Ascending aorta (tissue), 2 donors: ENCODE measurements at regions not wholly inside any gene's neighbourhood (a gene's known extent, or its start where the extent isn't known, plus 50 kb on each side); places are given as distances from the start of the nearest gene placed in this dataset.

Experiments
- DNase-seq, 2 donors: peaks; one replicate each; pipeline ENCODE4 v3.0.0-alpha.2; 2019; ENCODE audit warnings: low spot score in 2 of 2
- H3K27ac ChIP-seq, 2 donors: fragments of 200-600 bp; sonication (generic); one replicate each; pipeline ENCODE4 v1.5.1; 2016 to 2017; ENCODE audit warnings: mild to moderate bottlenecking in 1 of 2
- H3K27me3 ChIP-seq: fragments of 200-600 bp; sonication (generic); one replicate; pipeline ENCODE4 v1.5.1; 2017
- H3K36me3 ChIP-seq, 2 donors: fragments of 200-600 bp; sonication (generic); one replicate each; pipeline ENCODE4 v1.5.1; 2016
- H3K4me1 ChIP-seq, 2 donors: fragments of 200-600 bp; sonication (generic); one replicate each; pipeline ENCODE4 v1.5.1; 2016 to 2017; ENCODE audit warnings: mild to moderate bottlenecking in 1 of 2
- H3K4me3 ChIP-seq, 2 donors: fragments of 200-600 bp; sonication (generic); one replicate each; pipeline ENCODE4 v1.5.1; 2016 to 2017; ENCODE audit warnings: mild to moderate bottlenecking in 1 of 2
- H3K9me3 ChIP-seq, 2 donors: fragments of 200-600 bp; sonication (generic); one replicate each; pipeline ENCODE4 v1.5.1; 2016
- intact Hi-C: fragments of 100-400 bp; cut with DNase I; formaldehyde crosslinking; loops from one replicate; pipeline ENCODE4 v1.15.1; 2023
- TF ChIP-seq, protein P1 (sequence below), 3 experiments: fragments of 200-600 bp in 2 of 3; fragments of 450-650 bp in 1 of 3; sonication (generic) in 2 of 3; IDR thresholded peaks; one replicate each; pipeline ENCODE4 v1.5.1; 2016 to 2019; ENCODE audit warnings: antibody characterized with exemption in 3 of 3, mild to moderate bottlenecking in 1 of 3, moderate library complexity in 1 of 3

DNA sequence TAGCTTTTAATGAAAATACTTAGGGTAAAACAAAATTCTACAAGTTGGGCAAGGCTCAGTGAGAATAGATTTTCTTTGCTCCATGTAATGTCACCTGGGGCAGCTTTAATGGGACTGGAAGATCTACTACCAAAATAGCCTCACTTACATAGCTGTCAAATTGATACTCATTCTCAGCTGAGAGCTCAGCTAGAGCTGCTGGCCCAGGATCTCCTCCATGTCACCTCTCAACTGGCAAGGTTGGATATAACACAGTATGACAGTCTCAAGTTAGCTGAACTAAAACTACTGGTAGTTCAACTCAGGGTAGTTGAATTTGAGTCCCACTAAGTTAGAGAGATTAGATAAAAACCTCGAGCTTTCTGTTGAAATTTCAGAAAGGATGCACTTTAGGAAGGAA lies 218.5 kb upstream of the PLSCR5 start:
- Histone ChIP-seq H3K27ac (no peak overlapping the region), H3K4me3 (no peak overlapping the region), H3K36me3 (no peaks in the 10 kb centered on the region), H3K27me3 (no peaks in the 10 kb centered on the region), H3K9me3 (no peaks in the 10 kb centered on the region), H3K4me1 (no peaks in the 10 kb centered on the region)
- intact Hi-C loops, result no loop called here
- no peak for DNase-seq
- TF ChIP-seq, protein P1, sequence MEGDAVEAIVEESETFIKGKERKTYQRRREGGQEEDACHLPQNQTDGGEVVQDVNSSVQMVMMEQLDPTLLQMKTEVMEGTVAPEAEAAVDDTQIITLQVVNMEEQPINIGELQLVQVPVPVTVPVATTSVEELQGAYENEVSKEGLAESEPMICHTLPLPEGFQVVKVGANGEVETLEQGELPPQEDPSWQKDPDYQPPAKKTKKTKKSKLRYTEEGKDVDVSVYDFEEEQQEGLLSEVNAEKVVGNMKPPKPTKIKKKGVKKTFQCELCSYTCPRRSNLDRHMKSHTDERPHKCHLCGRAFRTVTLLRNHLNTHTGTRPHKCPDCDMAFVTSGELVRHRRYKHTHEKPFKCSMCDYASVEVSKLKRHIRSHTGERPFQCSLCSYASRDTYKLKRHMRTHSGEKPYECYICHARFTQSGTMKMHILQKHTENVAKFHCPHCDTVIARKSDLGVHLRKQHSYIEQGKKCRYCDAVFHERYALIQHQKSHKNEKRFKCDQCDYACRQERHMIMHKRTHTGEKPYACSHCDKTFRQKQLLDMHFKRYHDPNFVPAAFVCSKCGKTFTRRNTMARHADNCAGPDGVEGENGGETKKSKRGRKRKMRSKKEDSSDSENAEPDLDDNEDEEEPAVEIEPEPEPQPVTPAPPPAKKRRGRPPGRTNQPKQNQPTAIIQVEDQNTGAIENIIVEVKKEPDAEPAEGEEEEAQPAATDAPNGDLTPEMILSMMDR (IDR thresholded peaks at IDR 0.05), result no peak

DNA sequence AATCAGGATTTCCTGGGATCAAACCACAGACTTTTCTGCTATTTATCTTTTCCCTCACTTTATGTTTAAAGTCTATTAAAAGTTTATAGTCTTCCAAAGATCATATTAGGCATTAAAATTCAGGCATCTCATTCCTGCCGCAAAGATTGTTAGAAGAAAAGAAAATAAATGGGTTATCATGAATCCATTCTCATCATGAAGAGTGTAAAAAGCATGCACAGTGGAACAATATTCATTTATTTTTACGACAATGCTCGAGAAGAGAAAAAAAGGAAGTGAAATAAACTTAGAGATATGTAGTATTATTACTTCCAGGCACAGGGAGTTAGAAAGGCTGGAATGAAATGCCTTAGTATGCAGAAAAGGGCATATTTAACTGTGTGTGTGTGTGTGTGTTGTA lies 213.7 kb upstream of the PLSCR5 start:
- no peak overlapping the region for H3K27ac ChIP-seq
- TF ChIP-seq, protein P1 (IDR thresholded peaks at IDR 0.05), result no peak
- H3K9me3 ChIP-seq, result no peaks in the 10 kb centered on the region
- intact Hi-C loops, result no loop called here
- H3K4me1 ChIP-seq, result no peaks in the 10 kb centered on the region
- H3K27me3 ChIP-seq, result no peaks in the 10 kb centered on the region
- H3K4me3 ChIP-seq, result no peak overlapping the region
- no peaks in the 10 kb centered on the region for H3K36me3 ChIP-seq
- no peak for DNase-seq

DNA sequence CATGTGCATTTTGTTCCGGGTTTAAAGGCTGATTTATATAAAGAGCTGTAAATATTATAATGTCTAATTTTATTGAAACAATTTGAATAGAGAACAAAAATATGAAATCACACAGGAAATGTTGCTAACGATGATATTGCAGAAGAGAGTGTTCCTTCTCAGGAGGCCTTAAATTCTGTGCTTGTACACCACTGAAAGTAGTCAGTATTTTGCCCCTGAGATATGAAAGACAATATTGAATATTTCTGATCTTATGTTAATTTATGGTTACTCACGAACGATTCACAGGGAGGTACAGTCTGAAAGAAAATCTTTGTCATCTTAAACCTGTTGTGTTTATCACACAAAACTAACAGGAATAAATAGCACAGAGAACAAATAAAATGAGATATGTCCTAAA lies 213.2 kb upstream of the PLSCR5 start:
- no peak for DNase-seq
- H3K27ac ChIP-seq, result no peak overlapping the region
- no peaks in the 10 kb centered on the region for H3K9me3 ChIP-seq
- TF ChIP-seq, protein P1 (IDR thresholded peaks at IDR 0.05), result no peak
- H3K27me3 ChIP-seq, result no peaks in the 10 kb centered on the region
- no peak overlapping the region for H3K4me3 ChIP-seq
- H3K36me3 ChIP-seq, result no peaks in the 10 kb centered on the region
- no peaks in the 10 kb centered on the region for H3K4me1 ChIP-seq
- intact Hi-C loops, result no loop called here

DNA sequence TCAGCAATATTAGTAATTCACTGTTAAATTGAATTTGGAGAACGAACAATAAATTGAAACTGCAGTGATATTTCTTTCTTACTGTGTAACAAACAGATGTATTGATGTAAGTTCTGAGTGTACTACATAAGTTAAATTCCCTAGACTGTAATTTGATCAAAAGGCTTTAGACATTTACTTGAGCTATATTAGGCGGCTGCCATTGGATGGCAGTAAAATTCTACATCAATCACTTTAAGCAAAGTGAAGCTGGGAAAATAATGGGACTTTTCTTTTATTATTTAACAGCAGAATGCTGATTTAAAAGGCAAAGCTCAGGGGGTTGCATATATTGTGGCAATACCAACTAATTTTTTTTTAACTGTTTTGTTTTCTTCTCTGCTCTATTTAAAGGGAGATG lies 212.6 kb upstream of the PLSCR5 start:
- no peaks in the 10 kb centered on the region for H3K9me3 ChIP-seq
- no peaks in the 10 kb centered on the region for H3K4me1 ChIP-seq
- intact Hi-C loops, result no loop called here

DNA sequence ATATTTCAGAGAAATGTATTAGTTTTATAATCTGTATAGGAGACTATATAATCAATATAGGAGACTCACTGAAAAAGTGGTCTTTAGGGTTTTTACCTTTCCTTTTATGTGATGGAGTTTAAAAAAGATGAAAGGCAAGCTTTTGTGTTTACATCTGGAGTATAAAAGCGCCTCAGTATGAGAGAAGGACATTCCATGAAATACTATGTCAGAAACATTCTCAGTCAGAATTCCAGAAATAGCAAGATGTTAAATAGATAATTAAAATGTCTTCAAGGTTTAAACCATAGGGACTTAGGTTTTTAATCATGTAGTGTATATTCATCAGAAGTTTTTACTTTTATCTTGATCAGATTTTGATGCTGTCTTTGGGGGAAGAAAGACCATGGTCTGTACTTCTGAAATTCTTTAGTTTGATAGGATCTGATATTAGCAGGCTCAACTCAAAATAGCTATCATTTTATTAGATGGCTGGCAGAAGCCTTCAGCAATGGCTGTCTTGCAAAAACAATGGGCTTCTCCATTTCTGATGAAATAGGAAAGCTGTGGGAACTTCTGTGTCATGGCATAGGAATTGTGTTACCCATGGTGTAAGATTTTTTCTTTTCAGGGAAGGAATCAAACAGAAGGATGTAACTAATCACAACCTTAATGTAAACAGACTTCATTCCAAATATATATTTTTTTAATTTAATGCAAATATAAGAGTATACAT lies 209.6 kb upstream of the PLSCR5 start:
- Histone ChIP-seq H3K27ac (no peak overlapping the region), H3K4me3 (no peak overlapping the region), H3K9me3 (no peaks in the 10 kb centered on the region), H3K36me3 (no peaks in the 10 kb centered on the region), H3K27me3 (no peaks in the 10 kb centered on the region), H3K4me1 (no peaks in the 10 kb centered on the region)
- intact Hi-C loops, result no loop called here
- TF ChIP-seq, protein P1 (IDR thresholded peaks at IDR 0.05), result no peak
- DNase-seq, result no peak

More for the DNA sequence above, 212.6 kb upstream of the PLSCR5 start:
- H3K4me3 ChIP-seq, result no peak overlapping the region
- no peaks in the 10 kb centered on the region for H3K27me3 ChIP-seq
- TF ChIP-seq, protein P1 (IDR thresholded peaks at IDR 0.05), result no peak
- H3K36me3 ChIP-seq, result no peaks in the 10 kb centered on the region
- no peak for DNase-seq
- no peak overlapping the region for H3K27ac ChIP-seq

DNA sequence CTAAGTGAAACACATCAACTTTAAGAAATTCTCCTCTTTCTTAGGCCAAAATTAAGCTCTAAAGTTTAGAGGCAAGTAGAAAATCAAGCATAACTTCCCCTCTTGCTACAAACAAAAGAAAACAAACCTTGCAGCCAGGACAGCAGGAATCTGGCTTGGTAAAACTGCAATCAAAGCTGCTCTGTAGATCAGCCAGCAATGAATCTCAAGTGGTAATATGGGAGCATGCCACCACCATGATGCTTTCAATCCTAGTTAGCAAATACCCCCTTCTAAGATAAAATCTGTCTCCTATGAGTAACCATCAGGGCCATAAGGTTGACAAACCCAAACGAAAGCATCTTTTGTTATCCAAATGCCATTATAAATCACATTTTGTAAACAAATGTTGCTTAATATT lies 208.3 kb upstream of the PLSCR5 start:
- DNase-seq, result no peak
- no peak overlapping the region for H3K4me3 ChIP-seq
- H3K27me3 ChIP-seq, result no peaks in the 10 kb centered on the region
- H3K9me3 ChIP-seq, result no peaks in the 10 kb centered on the region
- H3K4me1 ChIP-seq, result no peaks in the 10 kb centered on the region
- no peak overlapping the region for H3K27ac ChIP-seq
- TF ChIP-seq, protein P1 (IDR thresholded peaks at IDR 0.05), result no peak
- no peaks in the 10 kb centered on the region for H3K36me3 ChIP-seq
- intact Hi-C loops, result no loop called here
